ENCODE measurements at regions not wholly inside any gene's neighbourhood (a gene's known extent, or its start where the extent isn't known, plus 50 kb on each side); places are given as distances from the start of the nearest gene placed in this dataset.

DNA sequence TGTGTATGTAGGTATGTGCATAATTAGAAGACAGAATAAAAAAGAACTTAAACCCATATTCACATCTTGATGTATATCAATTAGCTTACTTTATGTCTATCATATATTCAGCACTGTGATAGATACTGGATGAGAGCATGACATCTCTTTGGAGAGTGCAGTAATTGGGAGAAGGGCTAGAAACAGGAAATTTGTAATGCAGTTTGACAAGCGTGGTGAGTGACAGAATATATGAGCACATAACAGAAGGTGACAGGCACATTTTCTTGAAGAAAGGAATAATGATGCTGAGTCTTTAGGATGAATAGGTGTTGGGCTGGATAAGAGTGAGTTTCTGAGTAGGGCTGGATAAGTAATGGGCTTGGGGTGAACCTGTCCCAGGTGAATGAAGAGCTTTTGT is 680.3 kb upstream of the ZNF385D start:
- Histone ChIP-seq H3K27ac (ENCODE audit: low read depth, low read length) (no peak overlapping the region), H3K36me3 (ENCODE audit: control insufficient read depth in 1 of 2, insufficient read depth in 2 of 2, low read length in 2 of 2) (no peaks in the 10 kb centered on the region), H2AK5ac (ENCODE audit: low read length) (no peak overlapping the region), H2BK120ac (ENCODE audit: insufficient read depth, low read length, poor library complexity) (no peak overlapping the region), H2AFZ (ENCODE audit: insufficient read depth, low read length, poor library complexity) (no peak overlapping the region), H3K4me2 (ENCODE audit: low read length) (no peak overlapping the region), H3K9ac (ENCODE audit: low read length) (no peak overlapping the region), H4K12ac (ENCODE audit: low read depth, low read length) (no peak overlapping the region), H3K79me1 (ENCODE audit: low read length) (no peaks in the 10 kb centered on the region), H3K9me3 (ENCODE audit: insufficient read depth, low read depth, low read length) (no peaks in the 10 kb centered on the region), H3K4me1 (ENCODE audit: control insufficient read depth in 1 of 2, insufficient read depth in 2 of 2, low read length in 2 of 2) (no peaks in the 10 kb centered on the region), H3K23ac (ENCODE audit: low read length) (no peak overlapping the region), H3K4me3 (ENCODE audit: low read depth, low read length) (no peak overlapping the region), H3K4ac (ENCODE audit: low read depth, low read length) (no peak overlapping the region), H3K27me3 (ENCODE audit: insufficient read depth, low read length) (no peaks in the 10 kb centered on the region), H3K14ac (ENCODE audit: low read length) (no peak overlapping the region), H3K18ac (ENCODE audit: low read length) (no peak overlapping the region), H4K8ac (ENCODE audit: low read depth, low read length) (no peak overlapping the region), H4K91ac (ENCODE audit: low read depth, low read length) (no peak overlapping the region), H2BK12ac (ENCODE audit: low read length) (no peak overlapping the region), H3K79me2 (ENCODE audit: control insufficient read depth, insufficient read depth, low read length, poor library complexity) (no peaks in the 10 kb centered on the region), H2BK5ac (ENCODE audit: low read depth, low read length, poor library complexity) (no peak overlapping the region)
- no peak for DNase-seq
- WGBS (ENCODE audit: extremely low coverage, insufficient coverage, insufficient read length), result no CpG with 5 or more reads among the region's 1 CpG

DNA sequence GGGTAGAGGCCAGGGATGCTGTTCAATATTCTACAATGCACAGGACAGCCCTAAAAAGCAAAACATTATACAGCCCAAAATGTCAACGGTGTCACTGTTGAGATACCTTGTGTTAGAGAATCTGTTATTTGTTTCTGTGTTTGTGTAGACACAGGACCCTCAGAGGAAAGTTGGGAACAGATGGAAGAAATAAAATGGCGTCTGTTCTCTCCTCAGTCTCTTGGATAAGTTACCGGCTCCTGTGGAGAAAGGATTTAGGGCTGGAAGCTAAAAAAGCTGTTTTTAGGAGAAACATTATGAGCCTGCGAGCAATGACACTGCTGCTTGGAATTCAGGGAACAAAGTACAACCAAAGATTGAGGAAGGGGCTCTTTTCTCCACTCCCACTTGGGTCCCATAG is 688.6 kb upstream of the ZNF385D start:
- Histone ChIP-seq H2AFZ (ENCODE audit: insufficient read depth, low read length, poor library complexity) (no peak overlapping the region), H3K27ac (ENCODE audit: low read depth, low read length) (no peak overlapping the region), H4K91ac (ENCODE audit: low read depth, low read length) (no peak overlapping the region), H3K4ac (ENCODE audit: low read depth, low read length) (no peak overlapping the region), H4K8ac (ENCODE audit: low read depth, low read length) (no peak overlapping the region), H3K36me3 (ENCODE audit: control insufficient read depth in 1 of 2, insufficient read depth in 2 of 2, low read length in 2 of 2) (no peaks in the 10 kb centered on the region), H3K27me3 (ENCODE audit: insufficient read depth, low read length) (no peaks in the 10 kb centered on the region), H2AK5ac (ENCODE audit: low read length) (no peak overlapping the region), H3K4me3 (ENCODE audit: low read depth, low read length) (no peak overlapping the region), H3K9ac (ENCODE audit: low read length) (no peak overlapping the region), H3K18ac (ENCODE audit: low read length) (no peak overlapping the region), H3K4me2 (ENCODE audit: low read length) (no peak overlapping the region), H3K23ac (ENCODE audit: low read length) (no peak overlapping the region), H3K79me2 (ENCODE audit: control insufficient read depth, insufficient read depth, low read length, poor library complexity) (no peaks in the 10 kb centered on the region), H4K12ac (ENCODE audit: low read depth, low read length) (no peak overlapping the region), H3K14ac (ENCODE audit: low read length) (no peak overlapping the region), H3K9me3 (ENCODE audit: insufficient read depth, low read depth, low read length) (no peaks in the 10 kb centered on the region), H2BK120ac (ENCODE audit: insufficient read depth, low read length, poor library complexity) (no peak overlapping the region), H2BK5ac (ENCODE audit: low read depth, low read length, poor library complexity) (no peak overlapping the region), H2BK12ac (ENCODE audit: low read length) (no peak overlapping the region), H3K79me1 (ENCODE audit: low read length) (no peaks in the 10 kb centered on the region), H3K4me1 (ENCODE audit: control insufficient read depth in 1 of 2, insufficient read depth in 2 of 2, low read length in 2 of 2) (no peaks in the 10 kb centered on the region)
- WGBS (ENCODE audit: extremely low coverage, insufficient coverage, insufficient read length), result no CpG with 5 or more reads among the region's 4 CpGs
- no peak for DNase-seq

DNA sequence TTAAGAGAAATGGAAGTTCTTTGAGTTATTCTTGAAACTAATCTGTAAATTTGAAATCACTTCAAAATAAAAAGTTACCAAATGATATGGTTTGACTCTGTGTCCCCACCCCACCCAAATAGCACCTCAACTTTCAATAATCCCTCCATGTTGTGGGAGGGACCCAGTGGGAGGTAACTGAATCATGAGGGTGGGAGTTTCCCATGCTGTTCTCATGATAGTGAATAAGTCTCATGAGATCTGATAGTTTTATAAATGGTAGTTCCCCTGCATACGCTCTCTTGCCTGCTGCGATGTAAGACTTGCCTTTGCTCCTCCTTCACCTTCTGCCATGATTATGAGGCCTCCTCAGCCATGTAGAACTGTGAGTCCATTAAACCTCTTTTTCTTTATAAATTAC is 690.7 kb upstream of the ZNF385D start:
- no peaks in the 10 kb centered on the region for H3K9me3 ChIP-seq (ENCODE audit: insufficient read depth, low read depth, low read length)
- H3K79me2 ChIP-seq (ENCODE audit: control insufficient read depth, insufficient read depth, low read length, poor library complexity), result no peaks in the 10 kb centered on the region
- no peak overlapping the region for H2AFZ ChIP-seq (ENCODE audit: insufficient read depth, low read length, poor library complexity)
- no peaks in the 10 kb centered on the region for H3K36me3 ChIP-seq (ENCODE audit: control insufficient read depth in 1 of 2, insufficient read depth in 2 of 2, low read length in 2 of 2)
- no peak overlapping the region for H3K4ac ChIP-seq (ENCODE audit: low read depth, low read length)
- H2BK120ac ChIP-seq (ENCODE audit: insufficient read depth, low read length, poor library complexity), result no peak overlapping the region
- H3K79me1 ChIP-seq (ENCODE audit: low read length), result no peaks in the 10 kb centered on the region
- H2AK5ac ChIP-seq (ENCODE audit: low read length), result no peak overlapping the region
- no peak overlapping the region for H3K4me3 ChIP-seq (ENCODE audit: low read depth, low read length)
- H4K12ac ChIP-seq (ENCODE audit: low read depth, low read length), result no peak overlapping the region
- H3K14ac ChIP-seq (ENCODE audit: low read length), result no peak overlapping the region
- H3K9ac ChIP-seq (ENCODE audit: low read length), result no peak overlapping the region
- no peak for DNase-seq
- H3K4me1 ChIP-seq (ENCODE audit: control insufficient read depth in 1 of 2, insufficient read depth in 2 of 2, low read length in 2 of 2), result no peaks in the 10 kb centered on the region
- no peak overlapping the region for H3K18ac ChIP-seq (ENCODE audit: low read length)
- no peak overlapping the region for H3K27ac ChIP-seq (ENCODE audit: low read depth, low read length)
- no peak overlapping the region for H2BK5ac ChIP-seq (ENCODE audit: low read depth, low read length, poor library complexity)
- no peak overlapping the region for H4K91ac ChIP-seq (ENCODE audit: low read depth, low read length)
- no peaks in the 10 kb centered on the region for H3K27me3 ChIP-seq (ENCODE audit: insufficient read depth, low read length)
- H2BK12ac ChIP-seq (ENCODE audit: low read length), result no peak overlapping the region
- no CpG with 5 or more reads among the region's 2 CpGs for WGBS (ENCODE audit: extremely low coverage, insufficient coverage, insufficient read length)
- no peak overlapping the region for H4K8ac ChIP-seq (ENCODE audit: low read depth, low read length)
- no peak overlapping the region for H3K4me2 ChIP-seq (ENCODE audit: low read length)
- no peak overlapping the region for H3K23ac ChIP-seq (ENCODE audit: low read length)

DNA sequence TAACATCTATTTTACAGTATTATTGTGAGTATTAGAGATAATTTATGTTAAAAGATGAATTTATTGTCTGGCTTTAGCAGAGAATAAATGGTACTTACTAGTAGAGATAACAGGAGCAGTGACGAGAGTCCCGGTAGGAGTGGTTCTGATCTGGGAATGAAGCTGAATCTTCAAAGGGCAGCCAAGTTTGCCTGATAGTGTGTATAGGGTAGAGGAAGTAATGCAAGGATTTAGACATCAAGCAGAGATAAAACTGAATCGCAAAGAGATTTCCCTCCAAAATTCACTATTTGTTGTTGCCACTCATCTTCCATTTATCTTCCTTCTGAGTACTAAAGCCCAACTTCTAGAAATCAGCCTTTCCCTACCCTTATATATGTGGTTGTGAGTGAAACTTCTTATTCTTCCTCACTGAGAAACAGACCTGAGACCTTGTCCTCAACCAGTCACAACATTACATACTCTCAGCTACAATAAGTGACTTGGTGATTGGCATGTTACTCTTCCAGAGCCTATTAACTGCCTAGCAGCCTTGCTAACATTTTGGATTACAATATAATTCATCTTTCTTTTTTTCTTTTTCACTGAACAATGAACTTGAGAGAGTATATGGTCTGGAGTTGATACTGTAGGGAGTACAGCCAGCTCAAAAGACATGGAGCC is 692.7 kb upstream of the ZNF385D start:
- no peak overlapping the region for H2BK12ac ChIP-seq (ENCODE audit: low read length)
- H2BK5ac ChIP-seq (ENCODE audit: low read depth, low read length, poor library complexity), result no peak overlapping the region
- no peaks in the 10 kb centered on the region for H3K79me1 ChIP-seq (ENCODE audit: low read length)
- no peak overlapping the region for H3K4me3 ChIP-seq (ENCODE audit: low read depth, low read length)
- no CpG with 5 or more reads among the region's 3 CpGs for WGBS (ENCODE audit: extremely low coverage, insufficient coverage, insufficient read length)
- H3K9ac ChIP-seq (ENCODE audit: low read length), result no peak overlapping the region
- H3K23ac ChIP-seq (ENCODE audit: low read length), result no peak overlapping the region
- no peak overlapping the region for H3K18ac ChIP-seq (ENCODE audit: low read length)
- H2BK120ac ChIP-seq (ENCODE audit: insufficient read depth, low read length, poor library complexity), result no peak overlapping the region
- no peaks in the 10 kb centered on the region for H3K27me3 ChIP-seq (ENCODE audit: insufficient read depth, low read length)
- no peak overlapping the region for H4K91ac ChIP-seq (ENCODE audit: low read depth, low read length)
- H2AFZ ChIP-seq (ENCODE audit: insufficient read depth, low read length, poor library complexity), result no peak overlapping the region
- no peak overlapping the region for H3K27ac ChIP-seq (ENCODE audit: low read depth, low read length)
- no peak overlapping the region for H3K4ac ChIP-seq (ENCODE audit: low read depth, low read length)
- H3K36me3 ChIP-seq (ENCODE audit: control insufficient read depth in 1 of 2, insufficient read depth in 2 of 2, low read length in 2 of 2), result no peaks in the 10 kb centered on the region
- no peak overlapping the region for H4K8ac ChIP-seq (ENCODE audit: low read depth, low read length)
- DNase-seq, result no peak
- H3K4me2 ChIP-seq (ENCODE audit: low read length), result no peak overlapping the region
- no peaks in the 10 kb centered on the region for H3K4me1 ChIP-seq (ENCODE audit: control insufficient read depth in 1 of 2, insufficient read depth in 2 of 2, low read length in 2 of 2)
- H4K12ac ChIP-seq (ENCODE audit: low read depth, low read length), result no peak overlapping the region
- H3K14ac ChIP-seq (ENCODE audit: low read length), result no peak overlapping the region
- no peak overlapping the region for H2AK5ac ChIP-seq (ENCODE audit: low read length)
- no peaks in the 10 kb centered on the region for H3K9me3 ChIP-seq (ENCODE audit: insufficient read depth, low read depth, low read length)
- no peaks in the 10 kb centered on the region for H3K79me2 ChIP-seq (ENCODE audit: control insufficient read depth, insufficient read depth, low read length, poor library complexity)
